Keratinocyte (primary cell): ENCODE measurements at regions not wholly inside any gene's neighbourhood (a gene's known extent, or its start where the extent isn't known, plus 50 kb on each side); places are given as distances from the start of the nearest gene placed in this dataset.

ENCODE experiments used
- DNase-seq: peaks from one replicate; pipeline ENCODE4 v3.0.0-alpha.2; 2011; ENCODE audit warnings: low read depth, missing footprints, low spot score
- FAIRE-seq: peaks from 2 replicates; lab custom pipeline; 2011; peaks lifted over from hg19 to GRCh38; lab: Jason Lieb, UNC
- H2AFZ ChIP-seq: 2 replicates; pipeline ENCODE4 v1.6.0; 2012; ENCODE audit warnings: low read length, control low read depth, inconsistent platforms; ENCODE audit not compliant: control insufficient read depth
- H3K27ac ChIP-seq: 2 replicates; pipeline ENCODE4 v1.5.1; 2011; ENCODE audit warnings: low read length; ENCODE audit not compliant: control insufficient read depth, insufficient read depth
- H3K27me3 ChIP-seq: 3 replicates; pipeline ENCODE4 v1.6.0; 2011; ENCODE audit warnings: low read length; ENCODE audit not compliant: control insufficient read depth, insufficient read depth; ENCODE audit errors: extremely low read depth
- H3K36me3 ChIP-seq, 2 experiments: 2 replicates in 1 of 2; 3 replicates in 1 of 2; pipeline ENCODE4 v1.5.1; 2011; ENCODE audit warnings: low read length in 2 of 2, mild to moderate bottlenecking in 1 of 2; ENCODE audit not compliant: control insufficient read depth in 2 of 2, insufficient read depth in 2 of 2; ENCODE audit errors: extremely low read depth in 1 of 2
- H3K4me1 ChIP-seq: 3 replicates; pipeline ENCODE4 v1.5.1; 2011; ENCODE audit warnings: low read length; ENCODE audit not compliant: control insufficient read depth, insufficient read depth; ENCODE audit errors: extremely low read depth
- H3K4me2 ChIP-seq: 3 replicates; pipeline ENCODE4 v1.6.0; 2011; ENCODE audit warnings: low read depth, low read length; ENCODE audit not compliant: control insufficient read depth, insufficient read depth; ENCODE audit errors: extremely low read depth
- H3K4me3 ChIP-seq, 3 experiments: fragments of 200-600 bp in 1 of 3; sonication (generic) in 1 of 3; 2 replicates in 2 of 3; 3 replicates in 1 of 3; pipeline ENCODE4 v1.5.1; 2011 to 2016; ENCODE audit warnings: low read length in 3 of 3, mild to moderate bottlenecking in 3 of 3, control low read depth in 2 of 3, inconsistent platforms in 1 of 3, low read depth in 1 of 3, mixed read lengths in 1 of 3, mixed run types in 1 of 3, moderate library complexity in 1 of 3; ENCODE audit not compliant: control insufficient read depth in 2 of 3, insufficient read depth in 2 of 3; ENCODE audit errors: extremely low read depth in 1 of 3
- H3K79me2 ChIP-seq: 2 replicates; pipeline ENCODE4 v1.6.0; 2012; ENCODE audit warnings: low read length; ENCODE audit not compliant: control insufficient read depth, insufficient read depth
- H3K9ac ChIP-seq: 3 replicates; pipeline ENCODE4 v1.6.0; 2011; ENCODE audit warnings: low read length; ENCODE audit not compliant: control insufficient read depth, insufficient read depth; ENCODE audit errors: extremely low read depth
- H3K9me1 ChIP-seq: 3 replicates; pipeline ENCODE4 v1.6.0; 2011; ENCODE audit warnings: low read length; ENCODE audit not compliant: control insufficient read depth, insufficient read depth; ENCODE audit errors: extremely low read depth
- H3K9me3 ChIP-seq: 2 replicates; pipeline ENCODE4 v1.5.1; 2012; ENCODE audit warnings: low read depth, low read length; ENCODE audit not compliant: control insufficient read depth
- H4K20me1 ChIP-seq: 3 replicates; pipeline ENCODE4 v1.6.0; 2011; ENCODE audit warnings: low read length; ENCODE audit not compliant: control insufficient read depth, insufficient read depth; ENCODE audit errors: extremely low read depth
- CTCF ChIP-seq, 3 experiments: IDR thresholded peaks in 1 of 3; conservative IDR thresholded peaks in 1 of 3; optimal IDR thresholded peaks in 1 of 3; 2 replicates in 2 of 3; 3 replicates in 1 of 3; pipeline versions ENCODE3 to v1.5.1; 2011; ENCODE audit warnings: low read length in 3 of 3, mild to moderate bottlenecking in 3 of 3, moderate library complexity in 2 of 3, control low read depth in 1 of 3, inconsistent platforms in 1 of 3; ENCODE audit not compliant: insufficient read depth in 2 of 3; ENCODE audit errors: extremely low read depth in 1 of 3
- EZH2 ChIP-seq: IDR thresholded peaks from one replicate; pipeline ENCODE4 v1.6.1; 2012; ENCODE audit warnings: inconsistent platforms, mild to moderate bottlenecking, low read length, moderate library complexity
- dilution Hi-C: fragments of 300-500 bp; cut with MboI; formaldehyde crosslinking; loops from one replicate; pipeline ENCODE4 v1.7.0; 2020; ENCODE audit warnings: low sequenced_read_pairs; ENCODE audit not compliant: extremely low pct_ligation_motif_present

- H3K9me1 ChIP-seq = no peaks in the 10 kb centered on the region
- TF ChIP-seq CTCF (optimal IDR thresholded peaks at IDR 0.05 in 1 of 3, IDR thresholded peaks at IDR 0.05 in 1 of 3, conservative IDR thresholded peaks at IDR 0.05 in 1 of 3; ENCODE audit: extremely low read depth in 1 of 3, insufficient read depth in 2 of 3, low read length in 3 of 3) = no peak
- TF ChIP-seq EZH2 = no peak
- FAIRE-seq = no peak
- no peak for DNase-seq
- no peaks in the 10 kb centered on the region for H3K4me1 ChIP-seq
- dilution Hi-C loops = no loop called here
- no peaks in the 10 kb centered on the region for H3K9me3 ChIP-seq
- H3K27me3 ChIP-seq = no peaks in the 10 kb centered on the region
- no peak overlapping the region for H3K9ac ChIP-seq
- no peak overlapping the region for H3K27ac ChIP-seq
- no peaks in the 10 kb centered on the region for H4K20me1 ChIP-seq
- H3K79me2 ChIP-seq = no peaks in the 10 kb centered on the region
- no peaks in the 10 kb centered on the region for H3K36me3 ChIP-seq
- no peak overlapping the region for H3K4me3 ChIP-seq
- H3K4me2 ChIP-seq = no peak overlapping the region
- no peak overlapping the region for H2AFZ ChIP-seq
These were observed 54.4 kb upstream of the BMP2K start for GRCh38 chr4:78721747-78722146.

GRCh38 chr4:78722320-78722719, 53.8 kb upstream of the BMP2K start:
- H4K20me1 ChIP-seq = no peaks in the 10 kb centered on the region
- TF ChIP-seq EZH2 (no peak), CTCF (optimal IDR thresholded peaks at IDR 0.05 in 1 of 3, IDR thresholded peaks at IDR 0.05 in 1 of 3, conservative IDR thresholded peaks at IDR 0.05 in 1 of 3; ENCODE audit: extremely low read depth in 1 of 3, insufficient read depth in 2 of 3, low read length in 3 of 3) (no peak)
- no peak overlapping the region for H3K9ac ChIP-seq
- no peaks in the 10 kb centered on the region for H3K36me3 ChIP-seq
- H3K4me2 ChIP-seq = no peak overlapping the region
- H3K9me3 ChIP-seq = no peaks in the 10 kb centered on the region
- H3K27ac ChIP-seq = no peak overlapping the region
- FAIRE-seq (no peak), DNase-seq (no peak)
- no peaks in the 10 kb centered on the region for H3K4me1 ChIP-seq
- H3K9me1 ChIP-seq = no peaks in the 10 kb centered on the region
- no peaks in the 10 kb centered on the region for H3K79me2 ChIP-seq
- dilution Hi-C loops = no loop called here
- H3K27me3 ChIP-seq = no peaks in the 10 kb centered on the region
- H3K4me3 ChIP-seq = no peak overlapping the region
- H2AFZ ChIP-seq = no peak overlapping the region
